B cell (primary cell): ENCODE measurements at regions not wholly inside any gene's neighbourhood (a gene's known extent, or its start where the extent isn't known, plus 50 kb on each side); places are given as distances from the start of the nearest gene placed in this dataset.

ENCODE experiments used
- EZH2 ChIP-seq: IDR thresholded peaks from 2 replicates; pipeline ENCODE4 v1.6.1; 2012; ENCODE audit warnings: borderline replicate concordance, low read depth, mild to moderate bottlenecking, moderate library complexity, low read length; ENCODE audit not compliant: insufficient read depth, poor library complexity, severe bottlenecking
- TF ChIP-seq, protein P1 (sequence below): fragments of 200-600 bp; IDR thresholded peaks from one replicate; pipeline ENCODE4 v1.8.0; 2022; ENCODE audit warnings: antibody characterized with exemption, mild to moderate bottlenecking

- TF ChIP-seq, protein P1, sequence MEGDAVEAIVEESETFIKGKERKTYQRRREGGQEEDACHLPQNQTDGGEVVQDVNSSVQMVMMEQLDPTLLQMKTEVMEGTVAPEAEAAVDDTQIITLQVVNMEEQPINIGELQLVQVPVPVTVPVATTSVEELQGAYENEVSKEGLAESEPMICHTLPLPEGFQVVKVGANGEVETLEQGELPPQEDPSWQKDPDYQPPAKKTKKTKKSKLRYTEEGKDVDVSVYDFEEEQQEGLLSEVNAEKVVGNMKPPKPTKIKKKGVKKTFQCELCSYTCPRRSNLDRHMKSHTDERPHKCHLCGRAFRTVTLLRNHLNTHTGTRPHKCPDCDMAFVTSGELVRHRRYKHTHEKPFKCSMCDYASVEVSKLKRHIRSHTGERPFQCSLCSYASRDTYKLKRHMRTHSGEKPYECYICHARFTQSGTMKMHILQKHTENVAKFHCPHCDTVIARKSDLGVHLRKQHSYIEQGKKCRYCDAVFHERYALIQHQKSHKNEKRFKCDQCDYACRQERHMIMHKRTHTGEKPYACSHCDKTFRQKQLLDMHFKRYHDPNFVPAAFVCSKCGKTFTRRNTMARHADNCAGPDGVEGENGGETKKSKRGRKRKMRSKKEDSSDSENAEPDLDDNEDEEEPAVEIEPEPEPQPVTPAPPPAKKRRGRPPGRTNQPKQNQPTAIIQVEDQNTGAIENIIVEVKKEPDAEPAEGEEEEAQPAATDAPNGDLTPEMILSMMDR: no peak
- no peak for TF ChIP-seq EZH2
Measured at GRCh38 chr4:177204126-177204525, 105.5 kb upstream of the NEIL3 start.
